ENCODE measurements at regions not wholly inside any gene's neighbourhood (a gene's known extent, or its start where the extent isn't known, plus 50 kb on each side); places are given as distances from the start of the nearest gene placed in this dataset.

DNA sequence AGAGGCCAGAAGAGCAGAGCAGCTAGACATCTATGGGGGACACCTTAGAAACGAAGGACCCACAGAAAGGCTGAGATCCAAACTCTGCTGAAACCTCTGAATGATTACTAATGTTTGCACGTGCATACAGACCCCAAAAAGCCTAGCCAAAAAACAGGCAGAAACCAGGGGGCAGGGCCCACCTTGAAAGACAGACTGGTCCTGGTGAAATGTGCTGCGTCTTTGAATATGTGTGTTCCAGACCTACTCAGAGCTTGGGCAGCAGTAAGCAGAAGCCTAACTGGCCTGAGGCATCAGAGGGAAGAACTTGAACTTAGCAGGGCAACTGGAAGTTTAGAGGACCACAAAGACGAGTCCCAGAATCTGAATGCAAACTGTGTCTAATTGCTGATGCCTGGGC, 251.8 kb downstream of the TEX36 start:
- no peak for TF ChIP-seq CTCF (IDR thresholded peaks at IDR 0.05; ENCODE audit: extremely low read depth, insufficient read depth, missing control alignments)
- no peak for DNase-seq (ENCODE audit: low spot score)
- in situ Hi-C loops (cut with MboI; ENCODE audit: low pct_unique_long_range_greater_than_20kb, low sequenced_read_pairs, unreplicated experiment) = no loop called here

DNA sequence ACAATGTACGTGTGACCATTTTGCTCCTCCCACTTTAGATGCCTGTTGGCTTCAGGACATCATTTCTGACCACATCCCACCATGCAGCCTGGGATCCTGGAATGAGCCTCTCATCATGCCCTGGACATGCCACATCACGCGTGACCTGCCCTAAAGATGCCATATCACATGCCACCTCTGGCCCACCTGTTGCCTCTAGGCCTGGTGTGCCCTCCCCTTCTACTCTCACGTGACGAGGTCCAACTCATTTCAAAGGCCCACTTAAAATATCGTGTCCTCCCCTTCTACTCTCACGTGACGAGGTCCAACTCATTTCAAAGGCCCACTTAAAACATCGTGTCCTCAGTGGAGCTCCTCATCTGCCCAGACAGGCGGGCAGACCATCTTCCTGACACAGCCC, 254.9 kb downstream of the TEX36 start:
- in situ Hi-C loops (cut with MboI; ENCODE audit: low pct_unique_long_range_greater_than_20kb, low sequenced_read_pairs, unreplicated experiment) = no loop called here
- TF ChIP-seq CTCF (IDR thresholded peaks at IDR 0.05; ENCODE audit: extremely low read depth, insufficient read depth, missing control alignments) = no peak

GRCh38 chr10:125424191-125424847, 258.6 kb downstream of the TEX36 start:
- no peak for DNase-seq (ENCODE audit: low spot score)

More for the DNA sequence above, 254.9 kb downstream of the TEX36 start:
- DNase-seq (ENCODE audit: low spot score) = no peak

GRCh38 chr10:125423569-125423968, 259.4 kb downstream of the TEX36 start:
- TF ChIP-seq CTCF (IDR thresholded peaks at IDR 0.05; ENCODE audit: extremely low read depth, insufficient read depth, missing control alignments) = no peak
- DNase-seq (ENCODE audit: low spot score) = no peak
- in situ Hi-C loops (cut with MboI; ENCODE audit: low pct_unique_long_range_greater_than_20kb, low sequenced_read_pairs, unreplicated experiment) = no loop called here

More at GRCh38 chr10:125424191-125424847, 258.6 kb downstream of the TEX36 start:
- in situ Hi-C loops (cut with MboI; ENCODE audit: low pct_unique_long_range_greater_than_20kb, low sequenced_read_pairs, unreplicated experiment) = no loop called here
- no peak for TF ChIP-seq CTCF (IDR thresholded peaks at IDR 0.05; ENCODE audit: extremely low read depth, insufficient read depth, missing control alignments)

DNA sequence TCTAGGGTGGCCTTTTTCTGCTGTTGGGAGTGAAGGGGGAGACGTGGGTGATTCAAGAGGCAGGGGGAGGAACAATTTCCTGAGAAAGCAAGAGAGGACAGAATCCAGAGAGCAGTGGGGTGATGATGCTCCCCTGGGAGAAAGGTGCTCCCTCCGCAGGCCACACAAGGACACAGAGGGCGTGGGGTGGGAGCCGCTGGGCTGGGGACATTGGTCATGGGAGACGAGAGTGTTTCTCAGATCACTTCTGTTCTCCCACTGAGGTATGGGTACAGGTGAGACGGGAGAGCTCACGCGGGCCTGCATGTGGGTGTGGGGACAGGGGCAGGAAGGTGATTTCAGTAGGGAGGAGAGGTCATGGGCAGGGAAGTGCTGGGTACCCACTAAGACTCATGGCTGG, 259.5 kb upstream of the CTBP2 start:
- TF ChIP-seq CTCF (IDR thresholded peaks at IDR 0.05; ENCODE audit: extremely low read depth, insufficient read depth, missing control alignments) = no peak
- DNase-seq (ENCODE audit: low spot score) = no peak
- in situ Hi-C loops (cut with MboI; ENCODE audit: low pct_unique_long_range_greater_than_20kb, low sequenced_read_pairs, unreplicated experiment) = no loop called here

DNA sequence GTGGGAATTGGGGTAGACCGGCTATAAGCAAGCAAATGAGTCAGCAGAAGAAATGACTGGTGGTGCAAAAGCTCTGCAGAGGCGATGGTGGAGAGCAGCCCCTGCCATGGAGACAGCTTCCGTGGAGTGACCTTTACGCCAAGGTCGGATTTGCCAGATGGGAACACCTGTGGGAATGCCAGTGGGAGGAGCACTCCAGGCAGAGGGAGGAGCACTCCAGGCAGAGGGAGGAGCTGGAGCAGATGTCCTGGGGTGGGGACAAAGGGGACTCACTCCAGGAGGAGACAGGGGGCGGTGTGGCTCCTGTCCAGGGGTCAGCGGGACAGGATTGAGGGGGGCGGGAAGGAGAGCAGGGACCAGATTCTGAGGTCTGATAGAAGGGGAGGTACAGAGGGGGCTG, 258.8 kb upstream of the CTBP2 start:
- TF ChIP-seq CTCF (IDR thresholded peaks at IDR 0.05; ENCODE audit: extremely low read depth, insufficient read depth, missing control alignments) = no peak
- no peak for DNase-seq (ENCODE audit: low spot score)
- in situ Hi-C loops (cut with MboI; ENCODE audit: low pct_unique_long_range_greater_than_20kb, low sequenced_read_pairs, unreplicated experiment) = no loop called here
